H9 (cell line): ENCODE measurements at regions not wholly inside any gene's neighbourhood (a gene's known extent, or its start where the extent isn't known, plus 50 kb on each side); places are given as distances from the start of the nearest gene placed in this dataset.

Source experiments
- DNase-seq: peaks from one replicate; pipeline ENCODE4 v3.0.0-alpha.2; 2017
- H2AFZ ChIP-seq: one replicate; pipeline ENCODE4 v1.6.1; 2013; ENCODE audit warnings: mild to moderate bottlenecking, low read length, control low read depth, moderate library complexity
- H2AK5ac ChIP-seq: 2 replicates; pipeline ENCODE4 v1.6.1; 2013; ENCODE audit warnings: low read length, control low read depth, mixed read lengths; ENCODE audit not compliant: insufficient read length
- H2BK120ac ChIP-seq: one replicate; pipeline ENCODE4 v1.6.1; 2013; ENCODE audit warnings: low read depth, mild to moderate bottlenecking, low read length, control low read depth, inconsistent platforms; ENCODE audit not compliant: poor library complexity, severe bottlenecking
- H2BK12ac ChIP-seq: 2 replicates; pipeline ENCODE4 v1.6.1; 2013; ENCODE audit warnings: low read length, control low read depth, mixed read lengths, low read depth; ENCODE audit not compliant: insufficient read length
- H2BK15ac ChIP-seq: 2 replicates; pipeline ENCODE4 v1.6.1; 2013; ENCODE audit warnings: low read depth, low read length, control low read depth
- H2BK20ac ChIP-seq: one replicate; pipeline ENCODE4 v1.6.1; 2013; ENCODE audit warnings: low read depth, mild to moderate bottlenecking, low read length, control low read depth, inconsistent platforms; ENCODE audit not compliant: poor library complexity, severe bottlenecking
- H2BK5ac ChIP-seq: 2 replicates; pipeline ENCODE4 v1.6.1; 2013; ENCODE audit warnings: low read length, control low read depth, mixed read lengths; ENCODE audit not compliant: insufficient read length
- H3K14ac ChIP-seq: 2 replicates; pipeline ENCODE4 v1.6.1; 2013; ENCODE audit warnings: low read length, control low read depth; ENCODE audit not compliant: insufficient read depth
- H3K18ac ChIP-seq: 2 replicates; pipeline ENCODE4 v1.6.1; 2013; ENCODE audit warnings: low read depth, mild to moderate bottlenecking, mixed read lengths, low read length, control low read depth; ENCODE audit not compliant: insufficient read length
- H3K23ac ChIP-seq: 2 replicates; pipeline ENCODE4 v1.6.1; 2013; ENCODE audit warnings: low read length, control low read depth, mixed read lengths, low read depth; ENCODE audit not compliant: insufficient read length
- H3K23me2 ChIP-seq: 2 replicates; pipeline ENCODE4 v1.6.1; 2013; ENCODE audit warnings: low read depth, mild to moderate bottlenecking, mixed read lengths, low read length, control low read depth; ENCODE audit not compliant: insufficient read length, poor library complexity, severe bottlenecking
- H3K27ac ChIP-seq: 2 replicates; pipeline ENCODE4 v1.5.1; 2013; ENCODE audit warnings: low read length, control low read depth, mixed read lengths, low read depth; ENCODE audit not compliant: insufficient read length
- H3K27me3 ChIP-seq: 2 replicates; pipeline ENCODE4 v1.6.1; 2013; ENCODE audit warnings: low read length, control low read depth, inconsistent platforms; ENCODE audit not compliant: insufficient read depth
- H3K4ac ChIP-seq: 2 replicates; pipeline ENCODE4 v1.6.1; 2013; ENCODE audit warnings: low read depth, mild to moderate bottlenecking, control low read depth, inconsistent platforms, low read length, moderate library complexity
- H3K4me1 ChIP-seq: 2 replicates; pipeline ENCODE4 v1.6.1; 2013; ENCODE audit warnings: low read length, control low read depth, inconsistent platforms; ENCODE audit not compliant: insufficient read depth
- H3K4me2 ChIP-seq: 2 replicates; pipeline ENCODE4 v1.6.1; 2013; ENCODE audit warnings: low read length, control low read depth, mixed read lengths; ENCODE audit not compliant: insufficient read length, insufficient read depth
- H3K56ac ChIP-seq: 2 replicates; pipeline ENCODE4 v1.6.1; 2013; ENCODE audit warnings: low read depth, mild to moderate bottlenecking, mixed read lengths, low read length, control low read depth; ENCODE audit not compliant: insufficient read length
- H3K79me1 ChIP-seq: 2 replicates; pipeline ENCODE4 v1.6.1; 2013; ENCODE audit warnings: low read depth, mild to moderate bottlenecking, moderate library complexity, low read length, control low read depth, inconsistent platforms; ENCODE audit not compliant: insufficient read depth, poor library complexity, severe bottlenecking
- H3K79me2 ChIP-seq: 2 replicates; pipeline ENCODE4 v1.6.1; 2013; ENCODE audit warnings: low read length, control low read depth, inconsistent platforms; ENCODE audit not compliant: insufficient read depth
- H3K9ac ChIP-seq: 2 replicates; pipeline ENCODE4 v1.6.1; 2013; ENCODE audit warnings: low read length, control low read depth, mixed read lengths; ENCODE audit not compliant: insufficient read length; ENCODE audit errors: extremely low read depth
- H3K9me3 ChIP-seq: one replicate; pipeline ENCODE4 v1.6.1; 2013; ENCODE audit warnings: low read depth, low read length, inconsistent platforms; ENCODE audit not compliant: control insufficient read depth
- H3T11ph ChIP-seq: one replicate; pipeline ENCODE4 v1.6.1; 2013; ENCODE audit warnings: mild to moderate bottlenecking, low read length, control low read depth, inconsistent platforms
- H4K20me1 ChIP-seq: one replicate; pipeline ENCODE4 v1.6.1; 2013; ENCODE audit not compliant: control insufficient read depth, insufficient read length, insufficient read depth
- H4K5ac ChIP-seq: 2 replicates; pipeline ENCODE4 v1.6.1; 2013; ENCODE audit warnings: low read depth, mild to moderate bottlenecking, mixed read lengths, low read length, control low read depth; ENCODE audit not compliant: insufficient read length
- H4K8ac ChIP-seq: replicated peaks from 2 replicates; pipeline ENCODE4 v1.6.1; 2013; ENCODE audit warnings: low read length, control low read depth, mixed read lengths, low read depth; ENCODE audit not compliant: insufficient read length
- H4K91ac ChIP-seq: 2 replicates; pipeline ENCODE4 v1.6.1; 2013; ENCODE audit warnings: low read depth, mild to moderate bottlenecking, moderate library complexity, mixed read lengths, low read length, control low read depth; ENCODE audit not compliant: insufficient read length
- H3K27ac Mint-ChIP-seq, 3 experiments: 2 replicates in 2 of 3; 3 replicates in 1 of 3; pipeline ENCODE4 v1.8.0; 2020 to 2021; ENCODE audit warnings: mixed read lengths in 3 of 3, mild to moderate bottlenecking in 1 of 3, moderate library complexity in 1 of 3
- H3K27me3 Mint-ChIP-seq: 2 replicates; pipeline ENCODE4 v1.8.0; 2021; ENCODE audit warnings: low read depth, mild to moderate bottlenecking, moderate library complexity, mixed read lengths
- H3K36me3 Mint-ChIP-seq, 3 experiments: 2 replicates in 2 of 3; 3 replicates in 1 of 3; pipeline ENCODE4 v1.8.0; 2020 to 2021; ENCODE audit warnings: low read depth in 3 of 3, mixed read lengths in 3 of 3; ENCODE audit not compliant: insufficient read depth in 1 of 3
- H3K4me1 Mint-ChIP-seq, 2 experiments: 2 replicates each; pipeline ENCODE4 v1.8.0; 2020; ENCODE audit warnings: mixed read lengths in 2 of 2
- H3K4me3 Mint-ChIP-seq, 2 experiments: 2 replicates in 1 of 2; 3 replicates in 1 of 2; pipeline ENCODE4 v1.8.0; 2020 to 2021; ENCODE audit warnings: mild to moderate bottlenecking in 2 of 2, mixed read lengths in 2 of 2, moderate library complexity in 1 of 2
- H3K9me3 Mint-ChIP-seq, 2 experiments: 2 replicates in 1 of 2; 3 replicates in 1 of 2; pipeline ENCODE4 v1.8.0; 2020; ENCODE audit warnings: mild to moderate bottlenecking in 2 of 2, mixed read lengths in 2 of 2, moderate library complexity in 1 of 2
- WGBS: extraction: QIAGEN DNeasy Blood & Tissue Kit; methylation state at CpG from one replicate; pipeline ENCODE4 v1.1.7; 2013; ENCODE audit warnings: missing lambda C conversion rate, low lambda C conversion rate, mixed read lengths; ENCODE audit not compliant: insufficient read length; ENCODE audit errors: extremely low coverage; 5-methylcytosine and 5-hydroxymethylcytosine counted together
- TF ChIP-seq, protein P1 (sequence below): fragments of 200-600 bp; sonication (generic); conservative IDR thresholded peaks from 3 replicates; pipeline ENCODE4 v1.8.0; 2021; ENCODE audit warnings: antibody characterized with exemption, mild to moderate bottlenecking

DNA sequence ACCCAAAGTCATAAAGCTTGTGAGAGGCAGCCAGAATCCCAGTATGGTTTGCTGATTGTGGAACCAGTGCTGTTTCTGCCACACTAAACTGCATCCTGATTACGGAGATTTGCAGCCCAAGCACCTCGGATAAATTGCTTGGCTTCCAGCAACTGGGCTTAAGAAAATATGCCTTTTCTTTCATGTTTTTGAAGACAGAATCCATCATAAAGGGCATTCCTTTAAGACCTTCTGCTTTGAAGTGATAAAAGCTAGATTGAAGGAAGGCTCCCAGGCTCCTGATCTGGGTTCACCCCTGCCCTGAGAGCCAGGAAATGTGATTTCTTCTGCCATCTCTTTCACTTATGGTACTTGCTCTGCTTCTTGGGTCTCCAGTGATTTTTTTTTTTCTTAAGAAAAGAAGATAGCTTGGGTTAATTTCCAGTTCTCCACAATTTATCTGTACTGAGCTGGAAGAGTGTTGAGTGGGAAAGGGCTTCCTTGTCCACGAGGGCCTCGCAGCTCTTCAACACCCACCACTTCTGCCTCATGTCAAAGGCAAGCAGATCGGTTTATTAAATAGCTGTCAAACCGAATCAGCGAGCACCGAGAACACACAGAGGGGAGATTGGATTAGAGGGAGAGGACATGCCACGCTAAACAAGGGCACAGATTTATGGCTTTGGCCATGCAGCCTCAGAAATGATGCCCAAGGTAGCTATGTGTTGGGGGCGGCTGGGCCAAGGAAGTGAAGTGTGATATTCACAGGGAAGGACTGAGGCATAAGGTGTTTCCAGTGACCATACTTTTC, 94.9 kb upstream of the TBX20 start:
- no peak overlapping the region for H4K5ac ChIP-seq
- no peak overlapping the region for H3K14ac ChIP-seq
- H3K27me3 Mint-ChIP-seq, result peaks cover 3% of the 10 kb centered on the region
- H2BK12ac ChIP-seq, result no peak overlapping the region
- H2AFZ ChIP-seq, result no peak overlapping the region
- H3K4me2 ChIP-seq, result no peak overlapping the region
- H3K27me3 ChIP-seq, result no peaks in the 10 kb centered on the region
- WGBS, result no CpG with 5 or more reads among the region's 10 CpGs
- H2BK120ac ChIP-seq, result no peak overlapping the region
- H3K18ac ChIP-seq, result no peak overlapping the region
- H2BK20ac ChIP-seq, result no peak overlapping the region
- no peak for DNase-seq
- H3K56ac ChIP-seq, result no peak overlapping the region
- TF ChIP-seq, protein P1, sequence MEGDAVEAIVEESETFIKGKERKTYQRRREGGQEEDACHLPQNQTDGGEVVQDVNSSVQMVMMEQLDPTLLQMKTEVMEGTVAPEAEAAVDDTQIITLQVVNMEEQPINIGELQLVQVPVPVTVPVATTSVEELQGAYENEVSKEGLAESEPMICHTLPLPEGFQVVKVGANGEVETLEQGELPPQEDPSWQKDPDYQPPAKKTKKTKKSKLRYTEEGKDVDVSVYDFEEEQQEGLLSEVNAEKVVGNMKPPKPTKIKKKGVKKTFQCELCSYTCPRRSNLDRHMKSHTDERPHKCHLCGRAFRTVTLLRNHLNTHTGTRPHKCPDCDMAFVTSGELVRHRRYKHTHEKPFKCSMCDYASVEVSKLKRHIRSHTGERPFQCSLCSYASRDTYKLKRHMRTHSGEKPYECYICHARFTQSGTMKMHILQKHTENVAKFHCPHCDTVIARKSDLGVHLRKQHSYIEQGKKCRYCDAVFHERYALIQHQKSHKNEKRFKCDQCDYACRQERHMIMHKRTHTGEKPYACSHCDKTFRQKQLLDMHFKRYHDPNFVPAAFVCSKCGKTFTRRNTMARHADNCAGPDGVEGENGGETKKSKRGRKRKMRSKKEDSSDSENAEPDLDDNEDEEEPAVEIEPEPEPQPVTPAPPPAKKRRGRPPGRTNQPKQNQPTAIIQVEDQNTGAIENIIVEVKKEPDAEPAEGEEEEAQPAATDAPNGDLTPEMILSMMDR, result no peak
- no peaks in the 10 kb centered on the region for H3K4me1 ChIP-seq
- no peak overlapping the region for H3K9ac ChIP-seq
- no peak overlapping the region for H3K4me3 Mint-ChIP-seq
- H3K79me2 ChIP-seq, result no peaks in the 10 kb centered on the region
- no peak overlapping the region for H3K4ac ChIP-seq
- H3K9me3 ChIP-seq, result no peaks in the 10 kb centered on the region
- no peaks in the 10 kb centered on the region for H4K20me1 ChIP-seq
- no peak overlapping the region for H3K23ac ChIP-seq
- no peak overlapping the region for H4K8ac ChIP-seq
- no peak overlapping the region for H2AK5ac ChIP-seq
- H2BK15ac ChIP-seq, result no peak overlapping the region
- no peak overlapping the region for H2BK5ac ChIP-seq
- H3K79me1 ChIP-seq, result no peaks in the 10 kb centered on the region
- no peaks in the 10 kb centered on the region for H3K9me3 Mint-ChIP-seq
- H3K4me1 Mint-ChIP-seq, result peaks cover 0 to 4% of the 10 kb centered on the region in 2 experiments; a peak in 2 of 4 replicates
- no peak overlapping the region for H3T11ph ChIP-seq
- H3K23me2 ChIP-seq, result no peaks in the 10 kb centered on the region
- H4K91ac ChIP-seq, result no peak overlapping the region
- H3K27ac Mint-ChIP-seq, result no peak overlapping the region
- no peaks in the 10 kb centered on the region for H3K36me3 Mint-ChIP-seq
- H3K27ac ChIP-seq, result no peak overlapping the region
